Liver (tissue), 3 donors: ENCODE measurements at regions not wholly inside any gene's neighbourhood (a gene's known extent, or its start where the extent isn't known, plus 50 kb on each side); places are given as distances from the start of the nearest gene placed in this dataset.

Experiments used
- EGR1 ChIP-seq, 2 donors: IDR thresholded peaks; 2 replicates each; pipeline ENCODE4 v1.6.1; 2016 to 2018; ENCODE audit warnings: antibody characterized with exemption in 2 of 2, low read depth in 2 of 2
- GABPA ChIP-seq, 2 donors: IDR thresholded peaks in 1 of 2; conservative IDR thresholded peaks in 1 of 2; 2 replicates each; pipeline ENCODE4 v1.6.1; 2016; ENCODE audit warnings: antibody characterized with exemption in 2 of 2, mild to moderate bottlenecking in 1 of 2, moderate library complexity in 1 of 2
- JUND ChIP-seq, 2 donors: IDR thresholded peaks; 2 replicates each; pipeline ENCODE4 v1.6.1; 2016; ENCODE audit warnings: antibody characterized with exemption in 2 of 2
- SP1 ChIP-seq: IDR thresholded peaks from 2 replicates; pipeline ENCODE4 v1.6.1; 2018; ENCODE audit warnings: antibody characterized with exemption, mild to moderate bottlenecking
- TAF1 ChIP-seq: conservative IDR thresholded peaks from 2 replicates; pipeline ENCODE4 v1.6.1; 2016; ENCODE audit warnings: antibody characterized with exemption, mild to moderate bottlenecking
- YY1 ChIP-seq: IDR thresholded peaks from 2 replicates; pipeline ENCODE4 v1.6.1; 2016; ENCODE audit warnings: antibody characterized with exemption, mild to moderate bottlenecking
- TF ChIP-seq, protein P1 (sequence below): fragments of 150-350 bp; IDR thresholded peaks from 2 replicates; pipeline ENCODE4 v1.5.1; 2017; ENCODE audit warnings: improper control_type of control experiment, low read depth, low read length; ENCODE audit not compliant: missing input control
- donor health status: healthy.
- donor health status: healthy.

DNA sequence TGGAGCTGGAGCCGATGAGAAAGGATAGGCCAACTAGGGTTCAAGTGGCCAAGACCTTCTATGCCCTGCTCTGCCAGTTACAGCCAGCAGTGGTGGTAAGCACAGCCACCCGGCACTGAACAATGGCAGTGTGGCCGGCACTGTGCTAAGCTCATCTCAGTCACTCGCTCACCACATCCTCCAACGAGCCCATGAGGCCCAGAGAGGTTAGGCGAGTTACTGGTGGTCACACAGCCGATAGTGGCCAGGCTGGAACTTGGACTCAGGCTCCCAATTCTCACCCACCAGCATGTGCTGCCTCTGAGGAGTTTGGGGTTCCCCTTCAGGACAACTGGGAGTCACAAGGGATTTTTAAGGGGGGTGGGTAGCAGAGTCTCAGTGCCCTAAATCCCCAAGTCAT is 66.4 kb downstream of the IGLL1 start:
- TF ChIP-seq, protein P1, sequence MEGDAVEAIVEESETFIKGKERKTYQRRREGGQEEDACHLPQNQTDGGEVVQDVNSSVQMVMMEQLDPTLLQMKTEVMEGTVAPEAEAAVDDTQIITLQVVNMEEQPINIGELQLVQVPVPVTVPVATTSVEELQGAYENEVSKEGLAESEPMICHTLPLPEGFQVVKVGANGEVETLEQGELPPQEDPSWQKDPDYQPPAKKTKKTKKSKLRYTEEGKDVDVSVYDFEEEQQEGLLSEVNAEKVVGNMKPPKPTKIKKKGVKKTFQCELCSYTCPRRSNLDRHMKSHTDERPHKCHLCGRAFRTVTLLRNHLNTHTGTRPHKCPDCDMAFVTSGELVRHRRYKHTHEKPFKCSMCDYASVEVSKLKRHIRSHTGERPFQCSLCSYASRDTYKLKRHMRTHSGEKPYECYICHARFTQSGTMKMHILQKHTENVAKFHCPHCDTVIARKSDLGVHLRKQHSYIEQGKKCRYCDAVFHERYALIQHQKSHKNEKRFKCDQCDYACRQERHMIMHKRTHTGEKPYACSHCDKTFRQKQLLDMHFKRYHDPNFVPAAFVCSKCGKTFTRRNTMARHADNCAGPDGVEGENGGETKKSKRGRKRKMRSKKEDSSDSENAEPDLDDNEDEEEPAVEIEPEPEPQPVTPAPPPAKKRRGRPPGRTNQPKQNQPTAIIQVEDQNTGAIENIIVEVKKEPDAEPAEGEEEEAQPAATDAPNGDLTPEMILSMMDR = no peak
- TF ChIP-seq EGR1 (IDR thresholded peaks at IDR 0.05; ENCODE audit: low read depth in 2 of 2) (no peak), GABPA (IDR thresholded peaks at IDR 0.05 in 1 of 2, conservative IDR thresholded peaks at IDR 0.05 in 1 of 2) (no peak), YY1 (no peak), SP1 (no peak), TAF1 (no peak), JUND (IDR thresholded peaks at IDR 0.05) (no peak)
